ENCODE measurements at regions not wholly inside any gene's neighbourhood (a gene's known extent, or its start where the extent isn't known, plus 50 kb on each side); places are given as distances from the start of the nearest gene placed in this dataset.

DNA sequence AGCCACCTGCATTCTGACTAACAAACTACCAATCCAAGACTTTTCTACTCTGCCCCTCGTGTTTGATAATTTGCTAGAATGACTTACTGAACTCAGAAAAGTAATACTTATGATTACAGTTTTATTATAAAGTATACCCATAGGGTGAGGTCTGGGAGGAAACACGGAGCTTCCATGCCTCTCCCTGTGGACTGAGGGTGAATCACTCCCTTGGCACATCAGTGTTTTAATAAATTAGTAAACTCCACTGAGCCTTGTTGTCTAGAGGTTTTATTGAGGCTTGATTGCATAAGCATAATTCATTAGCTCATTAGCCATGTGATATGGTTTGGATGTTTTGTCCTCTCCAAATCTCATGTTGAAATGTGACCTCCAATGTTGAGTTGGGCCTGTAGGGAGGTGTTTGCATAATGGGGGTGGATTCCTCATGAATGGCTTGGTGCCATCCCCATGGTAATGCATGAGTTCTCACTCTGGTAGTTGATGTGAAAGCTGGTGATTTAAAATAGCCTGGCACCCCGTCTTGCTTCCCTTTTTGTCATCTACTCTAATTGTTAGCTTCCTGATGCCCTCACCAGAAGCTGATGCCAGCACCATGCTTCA is 233.6 kb upstream of the TRPC7 start:
- Histone ChIP-seq H3K36me3 (no peaks in the 10 kb centered on the region), H3K27ac (no peak overlapping the region), H3K9me3 (peaks cover 6% of the 10 kb centered on the region), H3K4me3 (no peak overlapping the region), H3K4me1 (no peaks in the 10 kb centered on the region), H3K27me3 (no peaks in the 10 kb centered on the region)
- DNase-seq (ENCODE audit: low spot score in 2 of 2), result no peak
- TF ChIP-seq CTCF (IDR thresholded peaks at IDR 0.05), result no peak
- TF ChIP-seq POLR2A (IDR thresholded peaks at IDR 0.05), result no peak
- no peak for TF ChIP-seq EP300 (IDR thresholded peaks at IDR 0.05)
- WGBS, result 57% methylated on average over 3 of the region's 3 CpGs

DNA sequence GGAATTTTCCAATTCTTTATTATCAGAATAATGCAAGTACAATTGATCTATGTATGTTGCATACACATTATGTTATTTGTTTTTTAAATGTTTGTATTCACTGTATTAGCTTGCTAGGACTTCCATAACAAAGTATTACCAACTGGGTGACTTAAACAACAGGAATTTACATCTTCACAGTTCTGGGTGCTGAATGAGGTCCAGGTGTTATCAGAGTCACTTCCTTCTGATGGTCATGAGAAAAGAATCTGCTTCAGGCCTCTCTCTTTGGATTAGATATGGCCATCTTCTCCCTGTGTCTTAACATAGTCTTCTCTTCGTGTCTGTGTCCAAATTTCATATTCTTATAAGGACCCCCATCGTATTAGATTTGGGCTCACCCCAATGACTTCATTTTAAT is 229.1 kb upstream of the TRPC7 start:
- no peaks in the 10 kb centered on the region for H3K36me3 ChIP-seq
- no peaks in the 10 kb centered on the region for H3K4me1 ChIP-seq
- 83% methylated on average over 2 of the region's 2 CpGs for WGBS
- H3K4me3 ChIP-seq, result no peak overlapping the region
- TF ChIP-seq EP300 (IDR thresholded peaks at IDR 0.05) (no peak), CTCF (IDR thresholded peaks at IDR 0.05) (no peak), POLR2AphosphoS5 (IDR thresholded peaks at IDR 0.05) (no peak), POLR2A (IDR thresholded peaks at IDR 0.05) (no peak)
- DNase-seq (ENCODE audit: low spot score in 2 of 2), result no peak
- no peaks in the 10 kb centered on the region for H3K27me3 ChIP-seq
- H3K27ac ChIP-seq, result no peak overlapping the region
- H3K9me3 ChIP-seq, result peaks cover 11% of the 10 kb centered on the region

DNA sequence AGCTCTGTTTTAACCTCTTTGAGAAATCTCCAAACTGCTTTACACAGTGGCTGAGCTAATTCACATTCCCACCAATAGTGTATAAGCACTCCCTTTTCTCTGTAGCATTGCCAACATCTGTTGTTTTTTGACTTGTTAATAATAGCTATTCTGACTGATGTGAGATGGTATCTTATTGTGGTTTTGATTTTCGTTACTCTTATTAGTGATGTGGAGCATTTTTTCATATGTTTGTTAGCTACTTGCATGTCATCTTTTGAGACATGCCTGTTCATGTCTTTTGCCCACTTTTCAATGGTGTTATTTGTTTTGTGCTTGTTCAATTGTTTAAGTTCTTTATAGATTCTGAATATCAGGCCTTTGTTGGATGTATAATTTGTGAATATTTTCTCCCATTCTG is 225.2 kb upstream of the TRPC7 start:
- H3K27me3 ChIP-seq, result no peaks in the 10 kb centered on the region
- WGBS, result 26% methylated on average over 1 of the region's 1 CpG
- H3K27ac ChIP-seq, result no peak overlapping the region
- H3K36me3 ChIP-seq, result no peaks in the 10 kb centered on the region
- peaks cover 11% of the 10 kb centered on the region for H3K9me3 ChIP-seq
- H3K4me3 ChIP-seq, result no peak overlapping the region
- DNase-seq (ENCODE audit: low spot score in 2 of 2), result no peak
- TF ChIP-seq POLR2AphosphoS5 (IDR thresholded peaks at IDR 0.05) (no peak), POLR2A (IDR thresholded peaks at IDR 0.05) (no peak), EP300 (IDR thresholded peaks at IDR 0.05) (no peak), CTCF (IDR thresholded peaks at IDR 0.05) (no peak)
- H3K4me1 ChIP-seq, result no peaks in the 10 kb centered on the region

GRCh38 chr5:136586196-136586595 is 220.9 kb upstream of the TRPC7 start:
- DNase-seq (ENCODE audit: low spot score in 2 of 2), result no peak
- Histone ChIP-seq H3K4me1 (no peaks in the 10 kb centered on the region), H3K4me3 (no peak overlapping the region), H3K27ac (no peak overlapping the region), H3K36me3 (no peaks in the 10 kb centered on the region), H3K9me3 (peaks cover 9% of the 10 kb centered on the region), H3K27me3 (no peaks in the 10 kb centered on the region)
- WGBS, result 83% methylated on average over 2 of the region's 2 CpGs
- no peak for TF ChIP-seq CTCF (IDR thresholded peaks at IDR 0.05)

- no peaks in the 10 kb centered on the region for H3K27me3 ChIP-seq
- H3K27ac ChIP-seq, result no peak overlapping the region
- no peak overlapping the region for H3K4me3 ChIP-seq
- DNase-seq (ENCODE audit: low spot score in 2 of 2), result no peak
- no peaks in the 10 kb centered on the region for H3K4me1 ChIP-seq
- TF ChIP-seq CTCF (IDR thresholded peaks at IDR 0.05) (no peak), POLR2AphosphoS5 (IDR thresholded peaks at IDR 0.05) (no peak), POLR2A (IDR thresholded peaks at IDR 0.05) (no peak), EP300 (IDR thresholded peaks at IDR 0.05) (no peak)
- H3K9me3 ChIP-seq, result no peaks in the 10 kb centered on the region
- 72% methylated on average over 4 of the region's 4 CpGs for WGBS
- H3K36me3 ChIP-seq, result no peaks in the 10 kb centered on the region
These were observed 219.1 kb upstream of the TRPC7 start for GRCh38 chr5:136584474-136584873.
